GM06990 (cell line): ENCODE measurements at regions not wholly inside any gene's neighbourhood (a gene's known extent, or its start where the extent isn't known, plus 50 kb on each side); places are given as distances from the start of the nearest gene placed in this dataset.

Experiments used
- DNase-seq: peaks from one replicate; pipeline ENCODE4 v3.0.0-alpha.2; 2011; ENCODE audit not compliant: insufficient read length; ENCODE audit errors: extremely low read depth
- H3K27me3 ChIP-seq: replicated peaks from 2 replicates; pipeline ENCODE4 v1.6.0; 2011; ENCODE audit warnings: low read length; ENCODE audit not compliant: control insufficient read depth, insufficient read depth
- H3K36me3 ChIP-seq: 2 replicates; pipeline ENCODE4 v1.5.1; 2011; ENCODE audit warnings: low read length; ENCODE audit not compliant: control insufficient read depth, insufficient read depth
- H3K4me3 ChIP-seq: replicated peaks from 2 replicates; pipeline ENCODE4 v1.5.1; 2011; ENCODE audit warnings: low read depth, mild to moderate bottlenecking, control low read depth, low read length
- CTCF ChIP-seq: IDR thresholded peaks from 2 replicates; pipeline ENCODE4 v1.5.1; 2011; ENCODE audit warnings: low read length, control low read depth, mild to moderate bottlenecking, inconsistent platforms; ENCODE audit not compliant: insufficient read depth, poor library complexity, severe bottlenecking

GRCh38 chr21:38899277-38899947, 93.7 kb downstream of the ETS2 start:
- Histone ChIP-seq H3K27me3 (no peaks in the 10 kb centered on the region), H3K36me3 (no peaks in the 10 kb centered on the region), H3K4me3 (no peak overlapping the region)
- no peak for TF ChIP-seq CTCF
- no peak for DNase-seq

DNA sequence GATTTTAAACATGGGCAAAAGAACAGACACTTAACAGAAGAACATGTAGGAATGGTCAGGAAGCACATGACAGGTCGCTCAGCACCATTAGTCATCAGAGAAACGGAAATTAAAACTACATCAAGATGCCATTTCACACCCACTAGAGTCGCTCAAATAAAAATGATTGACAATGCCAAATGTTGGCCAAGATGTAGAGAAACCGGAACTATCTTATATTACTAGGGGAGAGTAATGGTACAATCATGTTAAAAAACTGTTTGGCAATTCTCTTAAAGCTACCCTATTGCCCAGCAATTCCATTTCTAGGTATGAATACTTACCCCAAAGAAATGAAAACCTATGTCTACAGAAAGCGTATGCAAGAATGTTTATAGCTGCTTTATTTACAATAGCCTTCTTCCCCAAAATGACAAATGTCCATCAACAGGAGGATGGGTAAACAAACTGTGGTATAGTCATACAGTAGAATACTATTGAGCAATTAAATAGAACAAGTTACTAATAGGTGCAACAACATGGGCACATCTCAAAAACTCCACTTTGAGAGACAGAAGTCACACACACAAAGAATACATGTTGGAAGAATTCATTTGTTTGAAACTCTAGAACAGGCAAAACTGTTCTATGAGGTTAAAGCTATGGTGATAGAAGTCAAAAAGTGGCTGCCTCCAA, 92.8 kb downstream of the ETS2 start:
- no peak for TF ChIP-seq CTCF
- Histone ChIP-seq H3K36me3 (no peaks in the 10 kb centered on the region), H3K4me3 (no peak overlapping the region), H3K27me3 (no peaks in the 10 kb centered on the region)
- no peak for DNase-seq

DNA sequence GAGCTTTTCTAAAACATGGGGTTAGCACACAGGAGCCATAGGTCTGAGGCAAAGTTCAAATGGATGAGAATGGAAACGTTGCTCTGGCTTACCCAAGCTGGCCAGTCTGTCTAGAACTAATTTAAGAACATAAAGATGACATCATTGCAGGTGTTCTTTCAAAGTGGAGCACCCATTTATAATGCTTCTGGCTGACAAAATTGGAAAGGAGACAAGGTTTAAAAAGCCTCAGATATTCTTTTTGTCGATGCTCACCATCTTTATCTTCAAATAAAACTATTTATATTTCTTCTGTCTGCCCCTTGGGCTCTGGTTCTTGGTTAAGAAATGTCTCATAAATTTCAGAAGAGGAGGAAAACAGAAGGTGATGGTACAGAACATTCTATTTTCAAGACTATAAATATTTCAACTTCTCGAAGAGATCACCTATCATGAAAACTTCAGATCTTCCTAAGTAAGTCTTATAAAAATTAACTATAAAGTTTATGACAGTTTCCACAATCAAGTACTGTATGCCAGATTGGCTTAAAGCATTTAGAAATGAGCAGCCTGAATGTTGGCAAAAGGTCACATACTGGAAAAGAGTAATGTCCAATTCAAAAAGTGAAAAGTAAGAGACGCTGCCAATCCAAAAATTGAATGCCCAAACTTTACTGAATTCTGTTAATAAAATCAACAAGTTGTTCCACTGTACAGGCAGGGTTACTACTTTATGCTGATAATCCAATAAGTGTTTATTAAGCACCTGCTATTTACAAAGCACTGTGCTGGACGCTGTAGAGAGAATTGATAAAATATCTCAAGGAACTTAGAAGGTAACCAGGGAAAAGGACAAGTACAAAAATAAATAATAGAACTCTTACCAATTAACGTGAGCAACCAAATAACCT, 92.0 kb downstream of the ETS2 start:
- no peak for TF ChIP-seq CTCF
- H3K36me3 ChIP-seq = no peaks in the 10 kb centered on the region
- H3K27me3 ChIP-seq = no peaks in the 10 kb centered on the region
- DNase-seq = no peak
- H3K4me3 ChIP-seq = no peak overlapping the region

DNA sequence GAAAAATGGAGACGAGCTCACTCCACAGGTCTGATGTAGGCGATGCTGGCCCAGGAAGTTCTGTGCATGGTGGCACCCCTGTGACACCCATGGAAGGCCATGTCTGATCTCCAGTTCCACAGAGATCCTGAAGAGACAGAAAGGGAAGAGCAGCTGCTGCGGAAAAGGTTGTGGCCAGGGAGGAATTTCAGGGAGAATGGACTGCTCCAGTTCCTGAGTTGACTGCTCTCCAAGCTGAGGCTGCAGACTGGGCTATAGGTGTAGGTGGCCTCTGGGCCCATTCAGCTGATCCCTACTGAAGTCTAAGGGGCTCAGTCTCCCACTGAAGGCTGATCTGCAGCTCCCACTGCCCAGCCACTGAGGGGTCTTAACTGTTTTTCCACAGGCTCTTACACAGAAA, 89.2 kb downstream of the ETS2 start:
- TF ChIP-seq CTCF = no peak
- no peak for DNase-seq
- Histone ChIP-seq H3K36me3 (no peaks in the 10 kb centered on the region), H3K27me3 (no peaks in the 10 kb centered on the region), H3K4me3 (no peak overlapping the region)

DNA sequence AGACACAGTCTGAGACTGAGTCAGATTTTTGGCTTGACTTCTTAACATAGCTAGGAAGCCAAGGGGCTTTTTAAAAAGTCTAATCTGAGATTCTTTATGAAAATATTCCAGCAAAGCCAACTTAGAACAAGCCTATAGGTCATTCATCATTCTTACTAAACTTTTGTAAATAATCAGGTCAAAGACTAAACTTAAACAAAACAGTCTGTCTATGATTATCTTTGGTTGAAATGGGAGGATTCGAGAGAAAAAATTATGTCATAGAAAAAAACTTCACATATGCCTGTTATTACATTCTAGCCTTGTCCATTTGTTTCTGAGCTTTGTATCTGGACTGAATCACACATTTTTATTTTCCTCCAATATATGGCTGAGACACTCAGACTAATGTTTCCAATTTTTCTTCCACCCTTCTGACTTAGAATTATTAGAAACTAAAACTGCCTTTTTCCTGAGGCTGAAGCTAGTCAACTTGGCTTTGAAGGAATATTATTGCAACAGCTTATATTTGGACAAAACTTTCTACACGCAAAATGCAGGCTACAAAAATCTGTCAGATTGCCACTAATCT, 83.3 kb downstream of the ETS2 start:
- Histone ChIP-seq H3K36me3 (no peaks in the 10 kb centered on the region), H3K27me3 (no peaks in the 10 kb centered on the region), H3K4me3 (no peak overlapping the region)
- TF ChIP-seq CTCF = no peak
- DNase-seq = no peak
